ENCODE measurements at regions not wholly inside any gene's neighbourhood (a gene's known extent, or its start where the extent isn't known, plus 50 kb on each side); places are given as distances from the start of the nearest gene placed in this dataset.
A peak's percentile ranks its signal among the peaks of the same experiment; 100 is the strongest.

- DNase-seq, result no peak
- no peak for TF ChIP-seq CTCF (IDR thresholded peaks at IDR 0.05)
These were observed 80.6 kb downstream of the IRF8 start for GRCh38 chr16:85979605-85980004.

GRCh38 chr16:85980686-85981085, 81.7 kb downstream of the IRF8 start:
- Histone ChIP-seq H3K27me3 (peaks cover 0 to 65% of the 10 kb centered on the region in 2 donors), H3K4me3 (no peak overlapping the region), H3K36me3 (no peaks in the 10 kb centered on the region), H3K27ac (no peak overlapping the region), H3K9me3 (no peaks in the 10 kb centered on the region), H3K4me1 (peaks cover 0 to 7% (median 3%) of the 10 kb centered on the region in 4 donors)
- no peak for DNase-seq
- no peak for TF ChIP-seq CTCF (IDR thresholded peaks at IDR 0.05)
- intact Hi-C loops (cut with DNase I; ENCODE audit: low total_unique reads), result loop anchor here (10.0 kb wide), 1 partner anchor 156 kb away; no protein-coding TSS in a partner anchor

More at GRCh38 chr16:85979605-85980004, 80.6 kb downstream of the IRF8 start:
- intact Hi-C loops (cut with DNase I; ENCODE audit: low total_unique reads), result loop anchor here (10.0 kb wide), 1 partner anchor 155 kb away; no protein-coding TSS in a partner anchor
- Histone ChIP-seq H3K27ac (no peak overlapping the region), H3K4me1 (peaks cover 0 to 7% (median 3%) of the 10 kb centered on the region in 4 donors), H3K4me3 (no peak overlapping the region), H3K36me3 (no peaks in the 10 kb centered on the region), H3K27me3 (peaks cover 0 to 68% of the 10 kb centered on the region in 2 donors), H3K9me3 (no peaks in the 10 kb centered on the region)

GRCh38 chr16:85981826-85982562, 83.0 kb downstream of the IRF8 start:
- H3K27me3 ChIP-seq, result peaks cover 0 to 67% of the 10 kb centered on the region in 2 donors
- H3K9me3 ChIP-seq, result no peaks in the 10 kb centered on the region
- no peak overlapping the region for H3K27ac ChIP-seq
- intact Hi-C loops (cut with DNase I; ENCODE audit: low total_unique reads), result loop anchor here (10.0 kb wide), 1 partner anchor 157 kb away; no protein-coding TSS in a partner anchor
- H3K4me1 ChIP-seq, result peaks cover 0 to 7% (median 3%) of the 10 kb centered on the region in 4 donors
- no peak for TF ChIP-seq CTCF (IDR thresholded peaks at IDR 0.05)
- H3K4me3 ChIP-seq, result no peak overlapping the region
- no peak for DNase-seq
- no peaks in the 10 kb centered on the region for H3K36me3 ChIP-seq

- peak; percentile 37 to 73 for DNase-seq
- intact Hi-C loops (cut with DNase I; ENCODE audit: low total_unique reads), result loop anchor here (10.0 kb wide), 1 partner anchor 158 kb away; no protein-coding TSS in a partner anchor
- no peak overlapping the region for H3K4me3 ChIP-seq
- no peaks in the 10 kb centered on the region for H3K36me3 ChIP-seq
- peaks cover 0 to 7% (median 3%) of the 10 kb centered on the region in 4 donors for H3K4me1 ChIP-seq
- no peak overlapping the region for H3K27ac ChIP-seq
- peaks cover 0 to 72% of the 10 kb centered on the region in 2 donors for H3K27me3 ChIP-seq
- TF ChIP-seq CTCF (IDR thresholded peaks at IDR 0.05), result no peak
- H3K9me3 ChIP-seq, result no peaks in the 10 kb centered on the region
These were observed 83.6 kb downstream of the IRF8 start for GRCh38 chr16:85982563-85982939.

- no peak for TF ChIP-seq CTCF (IDR thresholded peaks at IDR 0.05)
- H3K9me3 ChIP-seq, result no peaks in the 10 kb centered on the region
- no peak overlapping the region for H3K27ac ChIP-seq
- intact Hi-C loops (cut with DNase I; ENCODE audit: low total_unique reads), result loop anchor here (10.0 kb wide), 1 partner anchor 158 kb away; no protein-coding TSS in a partner anchor
- no peak overlapping the region for H3K4me3 ChIP-seq
- no peak for DNase-seq
- peaks cover 0 to 4% (median 2%) of the 10 kb centered on the region in 4 donors for H3K4me1 ChIP-seq
- peaks cover 0 to 72% of the 10 kb centered on the region in 2 donors for H3K27me3 ChIP-seq
- no peaks in the 10 kb centered on the region for H3K36me3 ChIP-seq
These were observed 84.1 kb downstream of the IRF8 start for GRCh38 chr16:85983064-85983463.
